SK-N-SH treated with all-trans-retinoic acid at 6 μM for 48 hours (cell line): ENCODE measurements at regions not wholly inside any gene's neighbourhood (a gene's known extent, or its start where the extent isn't known, plus 50 kb on each side); places are given as distances from the start of the nearest gene placed in this dataset.

Source experiments
- ATAC-seq: fragments of 200-7000 bp; cut with Tn5 transposase; 3 replicates; pipeline ENCODE4 v1.9.1; 2020; ENCODE audit warnings: mild to moderate bottlenecking, moderate library complexity
- ARNTL ChIP-seq: fragments of 450-650 bp; formaldehyde crosslinking; IDR thresholded peaks from 2 replicates; pipeline ENCODE4 v1.5.0; 2020; ENCODE audit warnings: low read depth, mild to moderate bottlenecking, moderate library complexity, borderline replicate concordance
- BACH2 ChIP-seq: fragments of 250-450 bp; sonication (Bioruptor Pico); IDR thresholded peaks from 2 replicates; pipeline ENCODE4 v1.9.0; 2021; ENCODE audit warnings: mild to moderate bottlenecking, borderline replicate concordance
- CSDC2 ChIP-seq: fragments of 250-450 bp; sonication (Bioruptor Pico); IDR thresholded peaks from 2 replicates; pipeline ENCODE4 v1.5.0; 2020; ENCODE audit warnings: mild to moderate bottlenecking, moderate library complexity
- CSRNP3 ChIP-seq: fragments of 250-450 bp; sonication (Bioruptor Pico); IDR thresholded peaks from 2 replicates; pipeline ENCODE4 v1.5.1; 2021; ENCODE audit warnings: mild to moderate bottlenecking, moderate library complexity
- ESRRG ChIP-seq: fragments of 250-450 bp; sonication (Bioruptor Pico); IDR thresholded peaks from 2 replicates; pipeline ENCODE4 v1.6.1; 2021; ENCODE audit warnings: mild to moderate bottlenecking
- GLIS3 ChIP-seq: fragments of 250-450 bp; sonication (Bioruptor Pico); IDR thresholded peaks from 2 replicates; pipeline ENCODE4 v1.5.0; 2020; ENCODE audit warnings: mild to moderate bottlenecking, moderate library complexity
- ISL1 ChIP-seq: fragments of 250-450 bp; sonication (Bioruptor Pico); IDR thresholded peaks from 2 replicates; pipeline ENCODE4 v2.1.2; 2022; ENCODE audit warnings: mild to moderate bottlenecking, moderate library complexity
- OSR1 ChIP-seq: fragments of 250-450 bp; sonication (Bioruptor Pico); IDR thresholded peaks from 2 replicates; pipeline ENCODE4 v1.8.0; 2022; ENCODE audit warnings: moderate library complexity, mild to moderate bottlenecking, inconsistent platforms
- PATZ1 ChIP-seq: fragments of 250-450 bp; sonication (Bioruptor Pico); IDR thresholded peaks from 2 replicates; pipeline ENCODE4 v1.8.0; 2020; ENCODE audit warnings: mild to moderate bottlenecking, moderate library complexity, borderline replicate concordance
- PPARA ChIP-seq: fragments of 250-450 bp; sonication (Bioruptor Pico); IDR thresholded peaks from 2 replicates; pipeline ENCODE4 v1.5.0; 2020; ENCODE audit warnings: mild to moderate bottlenecking, borderline replicate concordance
- RARB ChIP-seq: fragments of 250-450 bp; sonication (Bioruptor Pico); IDR thresholded peaks from 2 replicates; pipeline ENCODE4 v1.8.0; 2021; ENCODE audit warnings: mild to moderate bottlenecking, moderate library complexity
- SNAI2 ChIP-seq: fragments of 250-450 bp; sonication (Bioruptor Pico); IDR thresholded peaks from 2 replicates; pipeline ENCODE4 v1.5.0; 2020; ENCODE audit warnings: mild to moderate bottlenecking, moderate library complexity
- TCF4 ChIP-seq: fragments of 250-450 bp; sonication (Bioruptor Pico); IDR thresholded peaks from 2 replicates; pipeline ENCODE4 v1.8.0; 2021; ENCODE audit warnings: mild to moderate bottlenecking, moderate library complexity, borderline replicate concordance
- ZC3H10 ChIP-seq: fragments of 250-450 bp; sonication (Bioruptor Pico); IDR thresholded peaks from 2 replicates; pipeline ENCODE4 v1.5.1; 2021; ENCODE audit warnings: mild to moderate bottlenecking, moderate library complexity
- ZFP3 ChIP-seq: fragments of 250-450 bp; sonication (Bioruptor Pico); IDR thresholded peaks from 2 replicates; pipeline ENCODE4 v1.5.0; 2020; ENCODE audit warnings: mild to moderate bottlenecking, moderate library complexity
- ZFP30 ChIP-seq: fragments of 450-650 bp; formaldehyde crosslinking; IDR thresholded peaks from 2 replicates; pipeline ENCODE4 v1.5.0; 2022; ENCODE audit warnings: mild to moderate bottlenecking, moderate library complexity
- ZNF565 ChIP-seq: fragments of 450-650 bp; formaldehyde crosslinking; conservative IDR thresholded peaks from 2 replicates; pipeline ENCODE4 v1.5.0; 2020; ENCODE audit warnings: low read depth, mild to moderate bottlenecking, moderate library complexity
- ZNF70 ChIP-seq: fragments of 450-650 bp; formaldehyde crosslinking; IDR thresholded peaks from 2 replicates; pipeline ENCODE4 v1.5.0; 2020; ENCODE audit warnings: mild to moderate bottlenecking, moderate library complexity
- ZNF8 ChIP-seq: fragments of 450-650 bp; formaldehyde crosslinking; IDR thresholded peaks from 2 replicates; pipeline ENCODE4 v1.5.0; 2020; ENCODE audit warnings: mild to moderate bottlenecking, moderate library complexity
- TF ChIP-seq, protein P1 (sequence below): fragments of 250-450 bp; sonication (Bioruptor Pico); IDR thresholded peaks from 2 replicates; pipeline ENCODE4 v1.5.0; 2020; ENCODE audit warnings: mild to moderate bottlenecking, moderate library complexity
- TF ChIP-seq, protein P2 (sequence below): fragments of 250-450 bp; sonication (Bioruptor Pico); IDR thresholded peaks from 2 replicates; pipeline ENCODE4 v1.8.0; 2021; ENCODE audit warnings: low read depth, mild to moderate bottlenecking, moderate library complexity, borderline replicate concordance

DNA sequence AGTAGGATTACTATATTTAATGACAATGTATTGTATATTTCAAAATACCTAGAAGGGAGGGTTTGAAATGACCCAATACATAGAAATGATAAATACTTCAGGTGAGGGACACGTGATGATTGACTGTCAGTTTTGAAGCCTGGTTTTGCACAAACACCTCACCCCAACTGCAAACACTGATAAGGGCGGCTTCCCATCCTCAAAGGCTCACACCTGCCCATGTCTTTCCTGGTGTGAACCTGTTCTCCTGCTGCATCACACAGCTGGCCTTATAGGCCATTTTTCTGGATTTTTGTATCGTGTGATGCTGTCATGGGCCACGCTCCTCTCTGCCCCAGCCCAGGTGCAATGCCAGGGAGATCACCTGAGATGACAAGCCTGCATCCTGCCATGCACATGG lies 166.5 kb upstream of the NCK2 start (continued):
- no peak for TF ChIP-seq CSRNP3
- no peak for TF ChIP-seq TCF4
- TF ChIP-seq, all 23 proteins: peak for 0

- ATAC-seq = no peak
- no peak for TF ChIP-seq ZNF70 (CRISPR knock-in tag)
- TF ChIP-seq, all 23 proteins: peak for 0
Observed at GRCh38 chr2:105577762-105578161, 166.9 kb upstream of the NCK2 start.

- TF ChIP-seq PPARA (CRISPR knock-in tag) (no peak), ZNF70 (CRISPR knock-in tag) (no peak), ISL1 (no peak), SNAI2 (CRISPR knock-in tag) (no peak), GLIS3 (CRISPR knock-in tag) (no peak), ESRRG (CRISPR knock-in tag) (no peak), ZNF8 (CRISPR knock-in tag) (no peak)
- ATAC-seq = peak; percentile 70
Observed at GRCh38 chr2:105576440-105577241, 168.1 kb upstream of the NCK2 start.

DNA sequence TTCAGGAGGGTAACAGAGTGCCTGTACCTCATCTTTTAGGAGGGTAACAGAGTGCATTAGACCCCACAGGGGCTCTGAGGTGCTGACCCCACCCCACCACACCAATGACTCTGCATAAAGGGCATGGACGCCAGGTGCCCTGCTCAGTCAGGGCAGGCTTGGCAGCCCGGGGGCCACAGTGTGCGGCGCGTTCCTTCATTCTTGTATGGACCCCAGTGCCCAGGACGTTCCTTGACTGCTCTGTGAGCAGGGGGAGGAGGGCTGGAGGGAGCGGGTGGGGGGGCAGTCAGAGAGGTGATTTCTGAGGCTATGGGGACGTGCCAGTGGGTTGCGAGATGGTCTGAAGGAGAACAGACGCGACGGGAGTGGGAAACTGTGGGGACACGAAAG lies 168.7 kb upstream of the NCK2 start:
- no peak for ATAC-seq
- no peak for TF ChIP-seq ZFP30 (CRISPR knock-in tag)
- TF ChIP-seq SNAI2 (CRISPR knock-in tag) = no peak
- no peak for TF ChIP-seq ZFP3 (CRISPR knock-in tag)
- TF ChIP-seq ZNF70 (CRISPR knock-in tag) = no peak

DNA sequence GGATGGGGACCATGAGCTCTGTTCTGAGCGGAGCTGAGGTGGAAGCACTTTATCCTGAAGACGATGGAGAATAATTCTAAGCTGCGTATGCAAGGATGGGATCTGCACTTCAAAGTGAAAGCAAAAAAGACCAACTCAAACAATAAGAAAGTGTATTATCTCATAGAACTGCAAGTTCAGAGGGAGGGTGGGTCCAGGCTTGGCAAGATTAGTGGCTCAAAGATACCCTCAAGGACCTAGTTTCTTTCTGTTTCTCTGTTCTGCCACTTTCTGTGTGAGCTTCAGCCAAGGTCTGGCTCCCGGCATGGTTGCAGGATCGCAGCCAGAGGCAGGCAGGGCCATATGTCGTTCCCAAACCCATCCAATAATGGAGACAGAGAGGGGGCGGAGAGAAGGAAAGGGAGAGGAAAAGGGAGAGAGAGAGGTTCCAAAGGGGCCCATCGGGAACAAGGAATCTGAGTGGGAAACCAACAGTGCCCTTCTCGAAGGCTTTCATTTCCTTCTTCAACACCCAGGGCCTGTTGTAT lies 169.2 kb upstream of the NCK2 start:
- no peak for ATAC-seq
- TF ChIP-seq PPARA (CRISPR knock-in tag) = no peak
- TF ChIP-seq, protein P1, sequence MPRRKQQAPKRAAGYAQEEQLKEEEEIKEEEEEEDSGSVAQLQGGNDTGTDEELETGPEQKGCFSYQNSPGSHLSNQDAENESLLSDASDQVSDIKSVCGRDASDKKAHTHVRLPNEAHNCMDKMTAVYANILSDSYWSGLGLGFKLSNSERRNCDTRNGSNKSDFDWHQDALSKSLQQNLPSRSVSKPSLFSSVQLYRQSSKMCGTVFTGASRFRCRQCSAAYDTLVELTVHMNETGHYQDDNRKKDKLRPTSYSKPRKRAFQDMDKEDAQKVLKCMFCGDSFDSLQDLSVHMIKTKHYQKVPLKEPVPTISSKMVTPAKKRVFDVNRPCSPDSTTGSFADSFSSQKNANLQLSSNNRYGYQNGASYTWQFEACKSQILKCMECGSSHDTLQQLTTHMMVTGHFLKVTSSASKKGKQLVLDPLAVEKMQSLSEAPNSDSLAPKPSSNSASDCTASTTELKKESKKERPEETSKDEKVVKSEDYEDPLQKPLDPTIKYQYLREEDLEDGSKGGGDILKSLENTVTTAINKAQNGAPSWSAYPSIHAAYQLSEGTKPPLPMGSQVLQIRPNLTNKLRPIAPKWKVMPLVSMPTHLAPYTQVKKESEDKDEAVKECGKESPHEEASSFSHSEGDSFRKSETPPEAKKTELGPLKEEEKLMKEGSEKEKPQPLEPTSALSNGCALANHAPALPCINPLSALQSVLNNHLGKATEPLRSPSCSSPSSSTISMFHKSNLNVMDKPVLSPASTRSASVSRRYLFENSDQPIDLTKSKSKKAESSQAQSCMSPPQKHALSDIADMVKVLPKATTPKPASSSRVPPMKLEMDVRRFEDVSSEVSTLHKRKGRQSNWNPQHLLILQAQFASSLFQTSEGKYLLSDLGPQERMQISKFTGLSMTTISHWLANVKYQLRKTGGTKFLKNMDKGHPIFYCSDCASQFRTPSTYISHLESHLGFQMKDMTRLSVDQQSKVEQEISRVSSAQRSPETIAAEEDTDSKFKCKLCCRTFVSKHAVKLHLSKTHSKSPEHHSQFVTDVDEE (CRISPR knock-in tag) = no peak
- no peak for TF ChIP-seq SNAI2 (CRISPR knock-in tag)

- no peak for ATAC-seq
Observed at GRCh38 chr2:105574796-105575344, 169.8 kb upstream of the NCK2 start.

More at GRCh38 chr2:105574796-105575344, 169.8 kb upstream of the NCK2 start:
- TF ChIP-seq PPARA (CRISPR knock-in tag) (no peak), OSR1 (CRISPR knock-in tag) (no peak), GLIS3 (CRISPR knock-in tag) (no peak), TCF4 (no peak), ZNF70 (CRISPR knock-in tag) (no peak), ZC3H10 (no peak), ISL1 (no peak), CSRNP3 (no peak), PATZ1 (CRISPR knock-in tag) (no peak), ESRRG (CRISPR knock-in tag) (no peak), SNAI2 (CRISPR knock-in tag) (no peak), ZNF565 (CRISPR knock-in tag) (no peak), ZFP30 (CRISPR knock-in tag) (no peak), ZFP3 (CRISPR knock-in tag) (no peak), RARB (CRISPR knock-in tag) (no peak), CSDC2 (CRISPR knock-in tag) (no peak), BACH2 (CRISPR knock-in tag) (no peak), ARNTL (CRISPR knock-in tag) (no peak)
- TF ChIP-seq, protein P2, sequence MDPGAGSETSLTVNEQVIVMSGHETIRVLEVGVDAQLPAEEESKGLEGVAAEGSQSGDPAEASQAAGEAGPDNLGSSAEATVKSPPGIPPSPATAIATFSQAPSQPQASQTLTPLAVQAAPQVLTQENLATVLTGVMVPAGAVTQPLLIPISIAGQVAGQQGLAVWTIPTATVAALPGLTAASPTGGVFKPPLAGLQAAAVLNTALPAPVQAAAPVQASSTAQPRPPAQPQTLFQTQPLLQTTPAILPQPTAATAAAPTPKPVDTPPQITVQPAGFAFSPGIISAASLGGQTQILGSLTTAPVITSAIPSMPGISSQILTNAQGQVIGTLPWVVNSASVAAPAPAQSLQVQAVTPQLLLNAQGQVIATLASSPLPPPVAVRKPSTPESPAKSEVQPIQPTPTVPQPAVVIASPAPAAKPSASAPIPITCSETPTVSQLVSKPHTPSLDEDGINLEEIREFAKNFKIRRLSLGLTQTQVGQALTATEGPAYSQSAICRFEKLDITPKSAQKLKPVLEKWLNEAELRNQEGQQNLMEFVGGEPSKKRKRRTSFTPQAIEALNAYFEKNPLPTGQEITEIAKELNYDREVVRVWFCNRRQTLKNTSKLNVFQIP (CRISPR knock-in tag) = no peak
